ENCODE measurements at regions not wholly inside any gene's neighbourhood (a gene's known extent, or its start where the extent isn't known, plus 50 kb on each side); places are given as distances from the start of the nearest gene placed in this dataset.

DNA sequence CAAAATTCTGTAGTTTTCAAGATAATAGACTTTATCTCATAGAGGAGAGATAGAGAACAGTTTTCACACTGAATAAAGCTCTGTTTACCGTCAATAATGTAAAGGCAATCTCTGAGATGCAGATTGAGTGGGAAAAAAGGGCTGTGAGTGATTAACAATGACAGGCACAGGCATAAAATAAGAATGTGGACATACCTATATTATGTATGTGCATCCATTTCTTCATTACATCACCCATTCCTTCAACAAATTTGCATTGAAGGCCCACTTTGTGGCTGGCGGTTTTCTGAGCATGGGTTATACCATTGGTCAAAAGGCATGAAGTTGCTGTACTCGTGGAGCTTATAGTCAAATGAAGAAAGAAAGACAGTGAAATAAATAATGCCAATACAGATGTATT lies 1431.0 kb downstream of the AACS start:
- no peak for DNase-seq (ENCODE audit: low read depth in 2 of 2)

- no peak for DNase-seq (ENCODE audit: low read depth in 2 of 2)
Measured at GRCh38 chr12:126506426-126507182, 1441.4 kb downstream of the AACS start.

- DNase-seq (ENCODE audit: low read depth in 2 of 2) = no peak
Measured at GRCh38 chr12:126507231-126507630, 1442.0 kb downstream of the AACS start.

- DNase-seq (ENCODE audit: low read depth in 2 of 2) = no peak
Measured at GRCh38 chr12:126509572-126509971, 1444.3 kb downstream of the AACS start.

DNA sequence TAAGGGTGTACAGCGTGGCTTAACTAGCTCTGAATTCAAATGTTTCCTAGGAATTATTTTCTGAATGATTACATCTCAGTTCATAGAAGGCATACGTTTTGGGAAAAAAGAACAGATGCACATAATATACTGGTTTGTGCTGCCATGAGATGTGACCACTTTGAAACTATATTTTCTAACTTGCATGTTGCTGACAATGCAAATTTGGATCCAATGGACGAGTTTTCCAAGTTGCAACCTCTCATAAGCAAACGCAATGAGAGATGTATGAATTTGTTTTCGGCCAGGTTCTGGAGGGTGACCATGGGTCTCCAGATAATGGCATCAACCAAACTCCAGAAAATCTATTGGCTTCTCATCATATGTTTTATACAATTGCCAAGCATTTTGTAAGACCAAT lies 1445.4 kb downstream of the AACS start:
- DNase-seq (ENCODE audit: low read depth in 2 of 2) = no peak

- no peak for DNase-seq (ENCODE audit: low read depth in 2 of 2)
Measured at GRCh38 chr12:126512916-126513913, 1448.0 kb downstream of the AACS start.

- DNase-seq (ENCODE audit: low read depth in 2 of 2) = no peak
Measured at GRCh38 chr12:126518596-126519200, 1453.5 kb downstream of the AACS start.

GRCh38 chr12:126519833-126520232 lies 1454.6 kb downstream of the AACS start:
- DNase-seq (ENCODE audit: low read depth in 2 of 2) = no peak

- DNase-seq (ENCODE audit: low read depth in 2 of 2) = no peak
Measured at GRCh38 chr12:126523891-126524290, 1458.7 kb downstream of the AACS start.

- DNase-seq (ENCODE audit: low read depth in 2 of 2) = no peak
Measured at GRCh38 chr12:126534495-126534894, 1469.3 kb downstream of the AACS start.

- DNase-seq (ENCODE audit: low read depth in 2 of 2) = no peak
Measured at GRCh38 chr12:126534942-126535341, 1469.7 kb downstream of the AACS start.

GRCh38 chr12:126535971-126536370 lies 1470.7 kb downstream of the AACS start:
- DNase-seq (ENCODE audit: low read depth in 2 of 2) = no peak

- DNase-seq (ENCODE audit: low read depth in 2 of 2) = no peak
Measured at GRCh38 chr12:126537961-126538530, 1472.8 kb downstream of the AACS start.

DNA sequence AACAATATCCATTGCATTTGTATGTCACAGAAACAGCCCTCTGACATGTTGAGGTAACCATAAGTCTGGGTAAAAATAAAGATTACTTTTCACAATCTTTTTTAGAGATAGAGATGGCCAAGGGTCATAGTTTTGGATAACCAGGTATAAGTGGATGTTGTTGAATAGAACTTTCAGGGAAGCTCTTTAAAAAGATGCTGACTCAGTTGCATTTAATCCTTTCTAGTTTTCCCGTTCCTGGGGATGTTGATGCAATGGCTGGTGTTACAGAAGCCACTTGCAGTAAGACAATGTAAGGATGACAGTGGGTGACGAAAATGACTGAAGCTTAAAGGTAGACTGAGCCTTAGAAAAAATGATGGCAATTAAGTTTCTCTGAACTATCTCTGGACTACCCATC lies 1473.7 kb downstream of the AACS start:
- no peak for DNase-seq (ENCODE audit: low read depth in 2 of 2)

DNA sequence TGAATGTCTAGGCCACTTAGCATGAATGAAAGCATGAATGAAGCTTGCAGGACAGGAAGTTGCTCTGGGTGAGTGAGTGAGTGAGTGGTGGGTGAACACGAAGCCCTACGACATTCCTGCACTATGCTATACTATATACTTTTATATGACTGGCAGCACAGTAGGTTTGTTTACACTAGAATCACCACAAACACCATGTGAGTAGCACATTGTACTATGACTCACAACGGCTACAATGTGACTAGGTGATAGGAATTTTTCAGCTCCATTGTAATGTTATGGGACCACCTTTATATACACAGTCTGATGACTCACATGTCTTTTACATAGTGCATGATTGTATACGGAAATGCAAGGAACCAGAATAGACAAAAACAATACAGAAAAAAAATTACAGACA lies 1480.2 kb downstream of the AACS start:
- DNase-seq (ENCODE audit: low read depth in 2 of 2) = no peak

- no peak for DNase-seq (ENCODE audit: low read depth in 2 of 2)
Measured at GRCh38 chr12:126547905-126548304, 1482.7 kb downstream of the AACS start.

DNA sequence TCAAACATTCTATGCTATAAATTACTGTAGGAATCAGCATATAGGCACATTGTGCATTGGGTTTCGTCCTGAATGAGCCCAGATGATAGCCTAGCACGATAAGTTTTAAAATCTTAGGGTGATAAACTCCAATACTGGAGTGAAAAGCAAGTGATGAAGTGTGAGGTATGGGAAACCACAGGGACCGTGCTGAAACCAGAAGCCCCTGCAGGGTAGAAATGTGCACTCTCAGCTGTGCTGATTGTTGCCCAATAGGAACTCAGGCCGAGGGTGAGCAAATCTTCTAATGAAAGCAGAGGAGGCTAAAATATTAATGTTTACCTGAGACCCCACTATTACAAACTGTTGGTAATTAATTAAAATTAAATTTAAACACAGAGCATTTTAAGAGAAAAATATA lies 1486.6 kb downstream of the AACS start:
- no peak for DNase-seq (ENCODE audit: low read depth in 2 of 2)

GRCh38 chr12:126554625-126555024 lies 1489.4 kb downstream of the AACS start:
- no peak for DNase-seq (ENCODE audit: low read depth in 2 of 2)

DNA sequence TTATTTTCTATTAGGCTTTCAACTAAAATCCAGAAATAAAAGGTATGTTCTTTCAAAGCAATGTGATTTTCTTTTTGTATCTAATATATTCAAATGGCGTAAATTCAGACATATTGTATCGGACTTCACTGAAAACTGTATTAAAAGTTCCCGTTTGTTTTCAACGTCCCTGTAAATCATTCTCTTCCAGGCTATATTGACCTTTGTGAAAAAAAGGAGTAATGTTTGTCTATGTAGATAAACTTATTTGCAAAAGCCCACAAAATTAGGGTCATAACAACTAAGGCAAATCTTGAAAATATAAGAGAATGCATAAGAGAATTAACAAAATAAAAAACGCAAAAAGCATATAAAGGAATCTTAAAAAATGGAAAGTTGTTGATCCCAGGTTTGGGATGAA lies 1492.4 kb downstream of the AACS start:
- no peak for DNase-seq (ENCODE audit: low read depth in 2 of 2)

GRCh38 chr12:126558219-126558618 lies 1493.0 kb downstream of the AACS start:
- DNase-seq (ENCODE audit: low read depth in 2 of 2) = no peak

DNA sequence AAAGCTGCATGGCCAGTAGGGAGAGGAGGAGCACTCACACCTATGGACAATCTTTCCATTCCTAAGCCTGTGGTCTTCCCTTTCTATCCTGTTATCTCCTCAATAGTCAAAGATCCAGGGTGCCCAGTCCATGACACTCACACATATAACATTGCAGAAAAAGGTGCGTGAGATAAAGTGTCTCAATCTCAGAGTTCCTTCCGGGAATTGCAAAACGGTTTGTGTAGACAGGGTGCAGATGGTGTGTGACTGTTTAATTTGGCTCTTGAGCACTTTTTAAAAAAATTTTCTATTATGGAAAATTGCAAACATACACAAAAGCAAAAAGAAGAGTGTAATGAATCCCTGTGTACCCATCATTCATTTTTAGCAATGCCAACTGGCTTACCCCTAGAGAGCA lies 1493.6 kb downstream of the AACS start:
- DNase-seq (ENCODE audit: low read depth in 2 of 2) = no peak

DNA sequence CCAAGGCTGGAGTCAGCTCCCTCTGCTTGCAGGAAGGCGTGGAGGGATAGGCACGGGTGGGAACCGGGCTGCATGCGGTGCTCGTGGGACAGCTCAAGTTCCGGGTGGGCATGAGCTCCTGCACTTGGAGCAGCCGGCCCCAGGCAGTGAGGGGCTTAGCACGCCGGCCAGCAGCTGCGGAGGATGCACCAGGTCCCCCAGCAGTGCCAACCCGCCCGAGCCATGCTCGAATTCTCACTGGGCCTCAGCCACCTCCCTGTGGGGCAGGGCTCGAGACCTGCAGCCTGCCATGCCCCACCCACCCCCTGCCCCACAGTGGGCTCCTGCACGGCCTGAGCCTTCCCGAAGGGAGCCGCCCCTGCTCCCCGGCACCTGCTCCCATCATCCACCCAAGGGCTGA lies 1501.8 kb downstream of the AACS start:
- DNase-seq (ENCODE audit: low read depth in 2 of 2) = no peak
